Activated CD8-positive, alpha-beta T cell treated with anti-CD3 and anti-CD28 coated beads for 36 hours (primary cell): ENCODE measurements at regions not wholly inside any gene's neighbourhood (a gene's known extent, or its start where the extent isn't known, plus 50 kb on each side); places are given as distances from the start of the nearest gene placed in this dataset.

Experiments used
- ATAC-seq: fragments of 200-7000 bp; cut with Tn5 transposase; one replicate; pipeline ENCODE4 v1.10.0; 2021; ENCODE audit warnings: mild to moderate bottlenecking, moderate library complexity
- CTCF ChIA-PET: fragments of 350-600 bp; sonication (Branson Sonifier 250); formaldehyde crosslinking; loops from one replicate; lab custom pipeline; 2021; ENCODE audit warnings: antibody characterized with exemption; lab: Charles Lee
- POLR2A ChIA-PET: fragments of 350-600 bp; sonication (Branson Sonifier 250); formaldehyde crosslinking; loops from one replicate; lab custom pipeline; 2021; ENCODE audit warnings: antibody characterized with exemption; lab: Charles Lee
- DNase-seq: peaks from one replicate; pipeline ENCODE4 v3.0.0-alpha.2; 2020
- H3K27ac Mint-ChIP-seq: one replicate; pipeline ENCODE4 v1.8.0; 2021; ENCODE audit warnings: mild to moderate bottlenecking, mixed read lengths
- H3K27me3 Mint-ChIP-seq: one replicate; pipeline ENCODE4 v1.8.0; 2021; ENCODE audit warnings: mixed read lengths
- H3K36me3 Mint-ChIP-seq: one replicate; pipeline ENCODE4 v1.8.0; 2021; ENCODE audit warnings: low read depth, mixed read lengths
- H3K4me1 Mint-ChIP-seq: one replicate; pipeline ENCODE4 v1.8.0; 2021; ENCODE audit warnings: low read depth, mixed read lengths
- H3K4me3 Mint-ChIP-seq: one replicate; pipeline ENCODE4 v1.8.0; 2021; ENCODE audit warnings: mild to moderate bottlenecking, moderate library complexity, mixed read lengths
- H3K9me3 Mint-ChIP-seq: one replicate; pipeline ENCODE4 v1.8.0; 2021; ENCODE audit warnings: mixed read lengths
- intact Hi-C: fragments of 100-400 bp; cut with micrococcal nuclease; formaldehyde crosslinking; loops from one replicate; pipeline ENCODE4 v1.10.0; 2022
- TF ChIP-seq, protein P1 (sequence below): fragments of 200-600 bp; IDR thresholded peaks from one replicate; pipeline ENCODE4 v1.8.0; 2022; ENCODE audit warnings: antibody characterized with exemption, mild to moderate bottlenecking

DNA sequence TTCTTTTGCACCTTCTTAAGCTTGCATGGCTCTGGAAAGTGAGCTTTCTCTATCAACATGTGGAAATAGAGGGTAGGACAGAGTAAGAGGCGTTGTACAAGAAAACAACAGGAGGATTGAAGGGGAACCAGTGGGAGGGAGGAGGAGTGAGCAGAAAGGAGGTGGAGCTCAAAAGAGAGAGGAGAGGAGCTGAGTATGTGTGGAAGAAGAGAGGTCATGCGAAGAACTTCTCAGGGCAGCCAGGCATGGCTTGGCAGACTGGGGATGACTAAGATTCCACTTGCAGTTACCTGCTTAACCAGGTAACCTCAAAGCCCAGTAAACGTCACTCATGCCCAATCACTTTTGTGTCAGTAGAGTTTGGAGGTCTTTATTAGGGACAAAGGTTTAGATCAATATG is 105.1 kb downstream of the BCL2L11 start:
- no peak overlapping the region for H3K4me3 Mint-ChIP-seq
- ATAC-seq (no peak), DNase-seq (no peak)
- CTCF ChIA-PET: no interaction called here
- intact Hi-C loops: no loop called here
- H3K27me3 Mint-ChIP-seq: peaks cover 26% of the 10 kb centered on the region
- peaks cover 8% of the 10 kb centered on the region for H3K4me1 Mint-ChIP-seq
- TF ChIP-seq, protein P1, sequence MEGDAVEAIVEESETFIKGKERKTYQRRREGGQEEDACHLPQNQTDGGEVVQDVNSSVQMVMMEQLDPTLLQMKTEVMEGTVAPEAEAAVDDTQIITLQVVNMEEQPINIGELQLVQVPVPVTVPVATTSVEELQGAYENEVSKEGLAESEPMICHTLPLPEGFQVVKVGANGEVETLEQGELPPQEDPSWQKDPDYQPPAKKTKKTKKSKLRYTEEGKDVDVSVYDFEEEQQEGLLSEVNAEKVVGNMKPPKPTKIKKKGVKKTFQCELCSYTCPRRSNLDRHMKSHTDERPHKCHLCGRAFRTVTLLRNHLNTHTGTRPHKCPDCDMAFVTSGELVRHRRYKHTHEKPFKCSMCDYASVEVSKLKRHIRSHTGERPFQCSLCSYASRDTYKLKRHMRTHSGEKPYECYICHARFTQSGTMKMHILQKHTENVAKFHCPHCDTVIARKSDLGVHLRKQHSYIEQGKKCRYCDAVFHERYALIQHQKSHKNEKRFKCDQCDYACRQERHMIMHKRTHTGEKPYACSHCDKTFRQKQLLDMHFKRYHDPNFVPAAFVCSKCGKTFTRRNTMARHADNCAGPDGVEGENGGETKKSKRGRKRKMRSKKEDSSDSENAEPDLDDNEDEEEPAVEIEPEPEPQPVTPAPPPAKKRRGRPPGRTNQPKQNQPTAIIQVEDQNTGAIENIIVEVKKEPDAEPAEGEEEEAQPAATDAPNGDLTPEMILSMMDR: no peak
- POLR2A ChIA-PET: interaction anchor here (0.6 to 0.8 kb wide), 2 partner anchors 8 to 1964 kb away, joined by 3 to 5 read pairs; no protein-coding TSS in a partner anchor
- no peak overlapping the region for H3K27ac Mint-ChIP-seq
- H3K9me3 Mint-ChIP-seq: peaks cover 10% of the 10 kb centered on the region
- peaks cover 3% of the 10 kb centered on the region for H3K36me3 Mint-ChIP-seq

DNA sequence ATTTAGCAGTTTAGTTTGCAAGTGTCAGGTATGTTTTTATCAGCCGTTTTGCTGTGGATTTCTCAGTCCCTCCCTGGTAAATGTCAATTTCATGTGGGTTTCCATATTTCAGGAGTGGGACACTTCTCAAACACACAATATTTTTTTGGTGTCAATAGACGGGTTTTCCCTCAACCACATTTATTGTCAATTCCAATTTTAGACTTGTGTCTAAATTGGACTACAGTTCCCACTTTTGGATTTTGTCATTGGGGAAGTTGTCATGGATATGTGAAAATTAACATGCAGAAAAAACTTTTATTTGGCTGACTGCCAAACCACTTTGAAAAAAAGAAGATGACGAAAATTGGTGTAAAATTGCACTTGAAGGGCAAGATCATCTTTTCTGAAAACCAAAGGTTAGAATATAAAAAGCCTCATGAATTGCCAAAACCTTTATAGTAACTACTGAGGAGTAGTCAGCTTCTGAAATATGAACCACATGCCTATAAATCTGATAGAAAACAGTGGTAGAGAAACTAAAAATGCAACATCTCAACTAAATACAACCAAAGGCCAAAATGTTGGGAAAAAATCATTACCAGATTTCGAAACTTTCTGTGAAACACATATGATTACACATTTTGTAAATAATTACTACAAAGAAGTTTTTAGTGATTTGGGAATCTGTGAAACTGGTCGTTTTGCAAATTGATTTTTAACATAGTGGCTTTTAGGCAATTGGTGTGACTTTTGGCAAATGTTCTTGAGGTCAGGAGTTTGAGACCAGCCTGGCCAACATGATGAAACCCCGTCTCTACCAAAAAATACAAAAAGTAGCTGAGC is 106.4 kb downstream of the BCL2L11 start:
- H3K9me3 Mint-ChIP-seq: peaks cover 17% of the 10 kb centered on the region
- H3K4me3 Mint-ChIP-seq: no peak overlapping the region
- H3K27me3 Mint-ChIP-seq: peaks cover 22% of the 10 kb centered on the region
- TF ChIP-seq, protein P1: no peak
- no peak overlapping the region for H3K27ac Mint-ChIP-seq
- ChIA-PET CTCF (no interaction called here), POLR2A (interaction anchor here (0.5 kb wide), 1 partner anchor 578 kb away, joined by 5 read pairs; no protein-coding TSS in a partner anchor)
- no peak for DNase-seq
- no peak for ATAC-seq
- H3K36me3 Mint-ChIP-seq: peaks cover 3% of the 10 kb centered on the region
- peaks cover 8% of the 10 kb centered on the region for H3K4me1 Mint-ChIP-seq
- intact Hi-C loops: no loop called here

DNA sequence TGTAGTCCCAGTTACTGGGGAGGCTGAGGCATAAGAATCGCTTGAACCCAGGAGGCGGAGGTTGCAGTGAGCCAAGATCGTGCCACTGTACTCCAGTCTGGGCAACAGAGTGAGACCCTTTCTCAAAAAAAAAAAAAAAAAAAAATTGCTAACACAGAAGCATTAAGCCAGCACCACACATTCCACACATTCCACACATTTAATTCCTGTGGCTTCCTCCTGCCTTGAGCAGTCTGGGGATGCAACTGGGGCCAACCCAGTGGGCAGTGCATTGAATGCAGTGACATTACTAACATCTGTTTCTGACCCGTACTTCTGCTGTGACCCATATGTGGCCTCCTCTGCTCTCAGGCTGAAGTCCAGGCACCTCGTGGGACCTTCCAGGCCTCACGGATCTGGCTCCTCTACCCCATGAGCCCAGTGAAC is 107.0 kb downstream of the BCL2L11 start:
- TF ChIP-seq, protein P1: no peak
- intact Hi-C loops: no loop called here
- Mint-ChIP-seq H3K27ac (no peak overlapping the region), H3K27me3 (peaks cover 15% of the 10 kb centered on the region), H3K4me3 (no peak overlapping the region), H3K4me1 (peaks cover 8% of the 10 kb centered on the region), H3K9me3 (peaks cover 17% of the 10 kb centered on the region), H3K36me3 (peaks cover 3% of the 10 kb centered on the region)
- ChIA-PET POLR2A (interaction anchor here (0.5 kb wide), 1 partner anchor 578 kb away, joined by 5 read pairs; no protein-coding TSS in a partner anchor), CTCF (no interaction called here)
- DNase-seq: no peak
- ATAC-seq: no peak

DNA sequence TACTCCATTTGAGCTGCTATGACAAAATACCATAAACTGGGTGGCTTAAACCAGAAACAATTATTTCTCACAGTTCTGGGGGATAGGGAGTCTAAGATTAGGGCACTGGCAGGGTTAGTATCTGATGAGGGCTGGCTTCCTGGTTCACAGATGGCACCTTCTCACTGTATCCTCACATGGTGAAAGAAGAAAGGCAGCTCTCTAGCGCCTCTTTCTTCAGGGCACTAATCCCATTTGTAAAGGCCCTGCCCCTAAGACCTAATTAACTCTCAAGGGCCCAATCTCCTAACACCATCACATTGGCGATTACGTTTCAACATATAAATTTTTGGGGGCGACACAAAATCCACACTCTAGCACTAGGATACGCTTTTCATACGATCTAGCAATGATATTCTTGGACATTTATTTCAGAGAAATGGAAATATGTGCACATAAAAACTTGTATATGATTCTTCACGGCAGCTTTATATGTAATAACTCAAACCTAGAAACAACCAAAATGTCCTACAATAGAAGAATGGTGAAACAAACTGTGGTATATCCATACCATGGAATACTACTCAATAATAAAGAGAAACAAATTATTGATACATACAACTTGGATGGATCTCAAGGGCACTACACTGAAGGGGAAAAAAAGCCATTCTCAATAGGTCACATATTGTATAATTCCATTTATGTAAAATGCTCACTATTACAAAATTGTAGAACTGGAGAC is 111.0 kb downstream of the BCL2L11 start:
- ChIA-PET CTCF (no interaction called here), POLR2A (no interaction called here)
- ATAC-seq (no peak), DNase-seq (no peak)
- TF ChIP-seq, protein P1: no peak
- Mint-ChIP-seq H3K27ac (no peak overlapping the region), H3K4me1 (peaks cover 4% of the 10 kb centered on the region), H3K36me3 (no peaks in the 10 kb centered on the region), H3K9me3 (peaks cover 13% of the 10 kb centered on the region), H3K4me3 (no peak overlapping the region), H3K27me3 (peaks cover 2% of the 10 kb centered on the region)
- intact Hi-C loops: no loop called here
